ENCODE measurements at regions not wholly inside any gene's neighbourhood (a gene's known extent, or its start where the extent isn't known, plus 50 kb on each side); places are given as distances from the start of the nearest gene placed in this dataset.

DNA sequence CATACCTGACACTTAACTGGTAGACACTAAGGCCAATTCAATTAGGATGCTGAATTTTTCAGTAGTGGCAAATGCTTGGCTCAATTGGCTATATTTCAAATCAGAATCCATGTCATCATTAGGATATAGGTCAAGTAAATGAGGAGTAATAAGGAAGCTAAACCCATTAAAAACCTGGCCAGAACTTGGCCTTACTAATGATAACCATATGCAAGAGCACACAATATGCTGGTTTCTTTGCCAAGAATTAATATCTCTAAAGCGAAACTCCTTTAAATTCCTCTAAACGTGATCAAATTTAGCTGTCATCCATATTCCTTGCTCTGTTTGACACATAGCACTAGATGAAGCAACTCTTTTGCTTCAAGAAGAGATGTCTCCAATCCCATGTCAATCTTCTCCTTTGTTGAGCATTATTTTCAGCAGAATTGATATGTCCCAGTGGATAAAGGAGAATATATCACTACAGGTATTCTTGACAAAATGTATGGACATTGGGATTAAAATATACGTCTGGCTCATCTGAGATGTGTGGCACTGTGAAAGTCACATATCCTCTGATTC lies 206.1 kb upstream of the ANKRD50 start:
- BruUV-seq (replicated peaks): no TSS peak
- no peaks in the 10 kb centered on the region for H3K36me3 ChIP-seq (ENCODE audit: low read depth)
- no peak overlapping the region for H3K27ac ChIP-seq
- no peak overlapping the region for H3K4me2 ChIP-seq
- TF ChIP-seq, protein P1, sequence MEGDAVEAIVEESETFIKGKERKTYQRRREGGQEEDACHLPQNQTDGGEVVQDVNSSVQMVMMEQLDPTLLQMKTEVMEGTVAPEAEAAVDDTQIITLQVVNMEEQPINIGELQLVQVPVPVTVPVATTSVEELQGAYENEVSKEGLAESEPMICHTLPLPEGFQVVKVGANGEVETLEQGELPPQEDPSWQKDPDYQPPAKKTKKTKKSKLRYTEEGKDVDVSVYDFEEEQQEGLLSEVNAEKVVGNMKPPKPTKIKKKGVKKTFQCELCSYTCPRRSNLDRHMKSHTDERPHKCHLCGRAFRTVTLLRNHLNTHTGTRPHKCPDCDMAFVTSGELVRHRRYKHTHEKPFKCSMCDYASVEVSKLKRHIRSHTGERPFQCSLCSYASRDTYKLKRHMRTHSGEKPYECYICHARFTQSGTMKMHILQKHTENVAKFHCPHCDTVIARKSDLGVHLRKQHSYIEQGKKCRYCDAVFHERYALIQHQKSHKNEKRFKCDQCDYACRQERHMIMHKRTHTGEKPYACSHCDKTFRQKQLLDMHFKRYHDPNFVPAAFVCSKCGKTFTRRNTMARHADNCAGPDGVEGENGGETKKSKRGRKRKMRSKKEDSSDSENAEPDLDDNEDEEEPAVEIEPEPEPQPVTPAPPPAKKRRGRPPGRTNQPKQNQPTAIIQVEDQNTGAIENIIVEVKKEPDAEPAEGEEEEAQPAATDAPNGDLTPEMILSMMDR (conservative IDR thresholded peaks at IDR 0.05): no peak
- no peak for TF ChIP-seq EZH2 (IDR thresholded peaks at IDR 0.05; ENCODE audit: low read depth)
- POLR2A ChIA-PET (ENCODE audit: unreplicated experiment): interaction anchor here (0.7 kb wide), 1 partner anchor 933 kb away, joined by 3 read pairs; no protein-coding TSS in a partner anchor
- no peaks in the 10 kb centered on the region for H3K4me1 ChIP-seq (replicated peaks; ENCODE audit: insufficient read depth)
- no peak for DNase-seq
- no peaks in the 10 kb centered on the region for H3K79me2 ChIP-seq (ENCODE audit: low read depth)
- no peaks in the 10 kb centered on the region for H3F3A ChIP-seq (ENCODE audit: insufficient read depth, low read depth)
- H3K4me3 ChIP-seq: no peak overlapping the region
- H3K9me3 ChIP-seq (ENCODE audit: insufficient read depth, low read depth): peaks cover 7% of the 10 kb centered on the region; the same call in 1 of the 2 replicates
- H4K20me1 ChIP-seq (ENCODE audit: insufficient read depth): no peaks in the 10 kb centered on the region
- no peaks in the 10 kb centered on the region; the same call in 1 of the 2 replicates for H3K9me2 ChIP-seq (ENCODE audit: insufficient read depth)
- no peaks in the 10 kb centered on the region for H3K27me3 ChIP-seq (ENCODE audit: insufficient read depth, low read depth)
- H2AFZ ChIP-seq: no peak overlapping the region
- CTCF ChIA-PET: no interaction called here
- intact Hi-C loops (cut with micrococcal nuclease; ENCODE audit: unreplicated experiment): no loop called here

DNA sequence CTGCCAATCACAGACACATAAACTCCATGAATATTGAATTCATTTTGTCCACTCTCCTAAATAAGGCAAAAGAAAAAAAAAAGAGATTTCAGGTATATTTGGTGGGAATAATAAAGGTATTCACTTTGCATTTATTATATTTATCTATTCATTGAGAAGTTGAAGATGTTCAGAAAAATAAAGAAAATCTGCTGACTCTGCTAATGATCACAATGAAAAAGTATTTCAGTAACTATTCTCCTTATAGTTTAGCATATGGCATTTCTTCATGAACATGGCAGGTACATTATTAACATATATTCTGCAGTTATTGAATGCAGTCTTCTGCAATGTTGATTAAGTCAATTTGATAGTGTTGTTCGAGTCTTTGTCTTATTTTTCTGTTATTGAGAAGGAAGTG lies 202.5 kb upstream of the ANKRD50 start:
- Histone ChIP-seq H3K36me3 (ENCODE audit: low read depth) (no peaks in the 10 kb centered on the region), H3K4me1 (replicated peaks; ENCODE audit: insufficient read depth) (no peaks in the 10 kb centered on the region), H4K20me1 (ENCODE audit: insufficient read depth) (no peaks in the 10 kb centered on the region), H3K4me2 (no peak overlapping the region), H3K9me3 (ENCODE audit: insufficient read depth, low read depth) (peaks cover 7% of the 10 kb centered on the region), H3K27me3 (ENCODE audit: insufficient read depth, low read depth) (no peaks in the 10 kb centered on the region), H3K9me2 (ENCODE audit: insufficient read depth) (no peaks in the 10 kb centered on the region), H2AFZ (no peak overlapping the region), H3F3A (ENCODE audit: insufficient read depth, low read depth) (no peaks in the 10 kb centered on the region), H3K79me2 (ENCODE audit: low read depth) (no peaks in the 10 kb centered on the region), H3K27ac (no peak overlapping the region), H3K4me3 (no peak overlapping the region)
- DNase-seq: no peak
- TF ChIP-seq, protein P1 (conservative IDR thresholded peaks at IDR 0.05): no peak
- TF ChIP-seq EZH2 (IDR thresholded peaks at IDR 0.05; ENCODE audit: low read depth): no peak
- no TSS peak for BruUV-seq (replicated peaks)
- intact Hi-C loops (cut with micrococcal nuclease; ENCODE audit: unreplicated experiment): no loop called here
- CTCF ChIA-PET: no interaction called here
- POLR2A ChIA-PET (ENCODE audit: unreplicated experiment): no interaction called here

DNA sequence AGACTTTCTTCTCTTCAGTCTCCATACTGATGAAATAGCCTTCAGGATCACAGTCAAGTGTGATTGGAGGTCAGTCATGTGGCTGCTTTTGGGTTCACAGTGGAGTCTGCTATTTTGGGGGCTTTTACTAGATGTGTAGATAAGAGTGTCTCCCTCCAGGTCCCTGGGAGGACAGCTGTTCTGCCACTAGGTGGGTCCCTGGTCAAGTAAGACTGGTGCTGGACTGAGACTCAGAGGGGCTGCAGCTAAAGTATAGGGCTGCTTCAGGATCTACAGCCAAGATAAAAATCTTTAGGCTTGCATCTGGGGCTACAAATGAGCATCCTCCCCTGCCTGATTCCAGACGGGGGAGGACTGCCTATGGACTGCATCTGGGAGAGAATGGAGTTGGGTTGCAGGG lies 200.7 kb upstream of the ANKRD50 start:
- no peaks in the 10 kb centered on the region for H4K20me1 ChIP-seq (ENCODE audit: insufficient read depth)
- CTCF ChIA-PET: no interaction called here
- no peak overlapping the region for H3K27ac ChIP-seq
- no peak overlapping the region for H2AFZ ChIP-seq
- H3K9me2 ChIP-seq (ENCODE audit: insufficient read depth): no peaks in the 10 kb centered on the region
- no peaks in the 10 kb centered on the region for H3K4me1 ChIP-seq (replicated peaks; ENCODE audit: insufficient read depth)
- no peaks in the 10 kb centered on the region for H3K27me3 ChIP-seq (ENCODE audit: insufficient read depth, low read depth)
- H3K79me2 ChIP-seq (ENCODE audit: low read depth): no peaks in the 10 kb centered on the region
- no peak for DNase-seq
- H3K4me3 ChIP-seq: no peak overlapping the region
- POLR2A ChIA-PET (ENCODE audit: unreplicated experiment): no interaction called here
- H3K36me3 ChIP-seq (ENCODE audit: low read depth): no peaks in the 10 kb centered on the region
- H3F3A ChIP-seq (ENCODE audit: insufficient read depth, low read depth): no peaks in the 10 kb centered on the region
- H3K9me3 ChIP-seq (ENCODE audit: insufficient read depth, low read depth): no peaks in the 10 kb centered on the region; the same call in none of the 2 replicates
- intact Hi-C loops (cut with micrococcal nuclease; ENCODE audit: unreplicated experiment): no loop called here
- BruUV-seq (replicated peaks): no TSS peak
- H3K4me2 ChIP-seq: no peak overlapping the region
- TF ChIP-seq, protein P1 (conservative IDR thresholded peaks at IDR 0.05): no peak
- no peak for TF ChIP-seq EZH2 (IDR thresholded peaks at IDR 0.05; ENCODE audit: low read depth)
